WI38 (cell line): ENCODE measurements at regions not wholly inside any gene's neighbourhood (a gene's known extent, or its start where the extent isn't known, plus 50 kb on each side); places are given as distances from the start of the nearest gene placed in this dataset.

Source experiments
- H3K4me3 ChIP-seq: 2 replicates; pipeline ENCODE4 v1.5.1; 2011; ENCODE audit warnings: low read depth, mild to moderate bottlenecking, control low read depth, low read length
- CTCF ChIP-seq: IDR thresholded peaks from 2 replicates; pipeline ENCODE4 v1.5.1; 2012; ENCODE audit warnings: low read depth, mild to moderate bottlenecking, control low read depth, low read length

GRCh38 chr2:88827821-88828220, 136.3 kb downstream of the RPIA start:
- no peak for TF ChIP-seq CTCF

GRCh38 chr2:88828397-88829137, 137.1 kb downstream of the RPIA start:
- no peak overlapping the region for H3K4me3 ChIP-seq
- no peak for TF ChIP-seq CTCF

More at GRCh38 chr2:88827821-88828220, 136.3 kb downstream of the RPIA start:
- H3K4me3 ChIP-seq = no peak overlapping the region

DNA sequence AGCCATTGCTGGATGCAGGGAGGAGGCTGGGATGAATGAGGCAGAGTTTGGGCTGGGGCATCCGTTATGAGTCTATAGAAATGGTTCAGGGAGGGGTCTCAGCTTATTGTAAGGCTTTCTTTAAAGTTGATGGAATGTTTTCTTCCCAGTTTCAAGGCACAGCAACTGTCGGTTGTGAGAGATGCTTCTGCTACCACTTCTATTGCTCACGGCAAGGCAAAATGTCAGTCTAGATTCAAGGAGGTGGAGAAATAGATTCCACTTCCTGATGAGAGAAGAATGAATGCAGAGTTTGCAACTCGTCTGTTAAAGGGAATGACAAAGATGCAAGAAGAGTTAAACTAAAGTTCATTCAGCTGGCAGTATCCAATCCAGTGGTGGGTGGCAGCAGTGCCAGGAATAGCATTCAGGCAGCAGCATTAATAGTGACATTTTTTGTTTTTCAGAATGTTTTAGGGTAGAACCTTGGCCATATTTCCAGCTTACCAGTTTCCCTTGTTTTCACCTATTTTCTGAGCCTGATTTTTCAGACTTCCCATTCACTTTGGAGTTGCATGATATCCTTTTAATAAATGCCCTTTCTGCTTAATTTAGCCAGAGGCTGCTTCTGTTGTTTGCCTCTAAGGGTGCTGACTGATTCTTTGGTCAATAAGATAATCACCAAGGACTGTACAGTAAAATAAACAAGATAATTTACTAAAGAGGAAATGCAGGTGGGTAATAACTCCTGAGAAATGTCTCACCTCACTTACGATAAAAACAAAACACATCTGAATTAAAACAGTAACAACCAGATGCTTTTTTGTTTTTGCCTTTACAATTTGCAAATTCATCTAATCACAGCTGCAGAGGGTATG, 138.4 kb downstream of the RPIA start:
- no peak for TF ChIP-seq CTCF
- no peak overlapping the region for H3K4me3 ChIP-seq

GRCh38 chr2:88831071-88831791, 139.8 kb downstream of the RPIA start:
- H3K4me3 ChIP-seq = no peak overlapping the region
- TF ChIP-seq CTCF = no peak

DNA sequence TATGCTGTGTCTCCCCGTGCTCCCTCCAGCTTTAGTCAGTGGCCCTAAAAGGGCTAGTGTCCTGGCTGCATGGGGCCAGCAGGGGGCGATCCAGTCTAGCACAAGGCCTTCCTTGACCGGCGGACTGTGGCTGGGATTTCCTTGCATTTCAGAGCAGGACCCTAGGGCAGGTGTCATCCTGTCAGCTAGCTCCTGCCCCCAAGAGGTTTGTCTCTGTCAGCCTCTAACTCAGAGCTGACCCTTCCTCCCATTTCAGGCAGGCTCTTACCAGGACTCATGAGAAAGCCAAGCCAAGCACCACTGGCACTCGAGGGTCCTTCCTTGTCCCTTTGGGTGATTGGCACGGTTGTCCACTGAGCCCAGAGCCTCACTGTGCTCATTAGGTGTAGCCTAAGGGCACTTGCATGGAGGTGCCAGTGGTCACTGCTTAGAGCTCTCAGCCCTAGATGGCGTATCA, 140.3 kb downstream of the RPIA start:
- H3K4me3 ChIP-seq = no peak overlapping the region
- TF ChIP-seq CTCF = peak; percentile 48

DNA sequence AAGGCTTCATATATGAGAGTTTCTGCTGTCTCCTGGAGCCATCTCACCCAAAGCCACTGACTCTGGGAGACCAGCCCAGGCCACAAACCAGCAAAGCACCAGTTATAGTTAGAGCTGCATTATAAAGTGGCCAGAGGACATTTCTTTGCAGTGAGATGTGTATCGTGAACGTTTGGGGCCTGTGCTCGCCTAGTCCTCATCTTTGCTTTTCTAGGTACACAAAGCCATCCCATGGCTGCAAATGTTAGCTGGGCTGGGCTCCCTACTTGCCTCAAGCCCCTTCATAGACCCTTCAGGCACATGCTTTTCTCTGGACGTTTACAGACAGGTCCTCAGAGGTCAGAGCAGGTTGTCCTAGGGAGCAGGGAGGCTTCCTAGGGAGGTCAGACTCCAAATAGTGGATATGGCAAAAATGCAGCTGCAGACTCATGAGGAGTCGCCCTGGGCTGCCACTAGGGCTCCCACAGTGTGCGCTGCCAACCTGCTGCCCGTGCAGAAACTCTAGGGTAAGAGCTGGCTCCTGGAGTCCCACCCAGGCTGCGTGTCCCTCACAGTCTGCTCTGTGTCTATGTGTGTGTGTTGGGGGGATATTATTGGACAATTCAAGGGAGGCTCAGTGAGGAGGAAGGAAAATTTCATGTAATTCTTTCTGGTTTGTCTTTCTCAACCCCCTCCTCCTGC, 141.0 kb downstream of the RPIA start:
- no peak overlapping the region for H3K4me3 ChIP-seq

More for the DNA sequence above, 141.0 kb downstream of the RPIA start:
- TF ChIP-seq CTCF = no peak
